ENCODE measurements at regions not wholly inside any gene's neighbourhood (a gene's known extent, or its start where the extent isn't known, plus 50 kb on each side); places are given as distances from the start of the nearest gene placed in this dataset.

DNA sequence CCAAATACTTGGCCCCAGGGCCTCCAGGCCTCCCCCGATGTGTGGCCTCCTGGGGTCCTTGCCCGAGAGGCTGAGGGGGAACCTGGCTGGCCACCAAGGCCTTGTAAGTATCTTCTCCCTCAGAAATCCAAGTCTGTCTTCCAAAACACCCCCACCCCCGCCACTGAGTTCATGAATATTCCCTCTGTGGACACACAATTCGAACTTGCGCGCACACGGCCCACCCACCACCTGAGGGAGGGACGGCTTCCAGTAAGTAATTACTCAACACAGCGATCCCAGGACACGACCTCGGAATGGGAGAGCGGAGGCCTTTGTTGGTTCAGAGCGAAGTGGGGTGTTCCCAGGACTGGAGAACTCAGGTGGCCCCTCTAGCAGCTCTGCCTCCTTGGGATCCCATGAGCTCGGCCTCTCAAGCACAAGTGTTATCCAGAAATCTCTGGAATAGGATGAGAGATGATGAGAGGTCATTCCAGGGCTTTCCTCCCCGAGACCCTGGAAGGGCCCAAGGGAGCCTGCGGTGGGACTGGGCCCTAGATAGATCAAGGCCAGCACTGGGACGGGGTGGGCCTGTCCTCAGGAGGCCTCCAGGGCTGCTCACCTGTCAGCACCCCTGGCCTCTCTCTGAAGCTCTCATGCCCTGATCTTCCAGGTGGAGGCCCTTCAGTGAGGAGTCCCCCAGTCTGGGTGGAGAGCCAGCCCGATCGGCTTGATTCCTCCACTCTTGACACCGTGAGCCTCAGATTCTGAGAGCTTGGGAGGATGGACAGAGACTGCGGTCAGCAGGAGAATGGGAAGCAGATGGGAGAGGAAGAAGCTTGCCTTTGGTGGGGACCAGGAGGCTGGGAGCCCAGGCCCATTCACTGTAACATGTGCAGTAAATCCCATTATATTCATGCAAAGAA lies 219.0 kb upstream of the RTL1 start:
- TF ChIP-seq MAFK (IDR thresholded peaks at IDR 0.05; ENCODE audit: low read depth, low read length) (no peak), RAD21 (IDR thresholded peaks at IDR 0.05; ENCODE audit: low read length) (no peak), MAZ (IDR thresholded peaks at IDR 0.05; ENCODE audit: borderline replicate concordance, low read depth, low read length) (no peak), FOS (IDR thresholded peaks at IDR 0.05; ENCODE audit: low read depth, low read length) (no peak), NFE2L2 (IDR thresholded peaks at IDR 0.05; ENCODE audit: low read depth, low read length) (no peak), CHD1 (IDR thresholded peaks at IDR 0.05; ENCODE audit: low read depth, low read length) (no peak), MXI1 (IDR thresholded peaks at IDR 0.05; ENCODE audit: borderline replicate concordance, low read depth, low read length) (no peak), RCOR1 (IDR thresholded peaks at IDR 0.05; ENCODE audit: insufficient replicate concordance, low read length) (no peak)
- TF ChIP-seq, protein P1, sequence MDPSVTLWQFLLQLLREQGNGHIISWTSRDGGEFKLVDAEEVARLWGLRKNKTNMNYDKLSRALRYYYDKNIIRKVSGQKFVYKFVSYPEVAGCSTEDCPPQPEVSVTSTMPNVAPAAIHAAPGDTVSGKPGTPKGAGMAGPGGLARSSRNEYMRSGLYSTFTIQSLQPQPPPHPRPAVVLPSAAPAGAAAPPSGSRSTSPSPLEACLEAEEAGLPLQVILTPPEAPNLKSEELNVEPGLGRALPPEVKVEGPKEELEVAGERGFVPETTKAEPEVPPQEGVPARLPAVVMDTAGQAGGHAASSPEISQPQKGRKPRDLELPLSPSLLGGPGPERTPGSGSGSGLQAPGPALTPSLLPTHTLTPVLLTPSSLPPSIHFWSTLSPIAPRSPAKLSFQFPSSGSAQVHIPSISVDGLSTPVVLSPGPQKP (IDR thresholded peaks at IDR 0.05; ENCODE audit: borderline replicate concordance, low read depth, low read length): no peak
- TF ChIP-seq, protein P2, sequence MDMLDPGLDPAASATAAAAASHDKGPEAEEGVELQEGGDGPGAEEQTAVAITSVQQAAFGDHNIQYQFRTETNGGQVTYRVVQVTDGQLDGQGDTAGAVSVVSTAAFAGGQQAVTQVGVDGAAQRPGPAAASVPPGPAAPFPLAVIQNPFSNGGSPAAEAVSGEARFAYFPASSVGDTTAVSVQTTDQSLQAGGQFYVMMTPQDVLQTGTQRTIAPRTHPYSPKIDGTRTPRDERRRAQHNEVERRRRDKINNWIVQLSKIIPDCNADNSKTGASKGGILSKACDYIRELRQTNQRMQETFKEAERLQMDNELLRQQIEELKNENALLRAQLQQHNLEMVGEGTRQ (IDR thresholded peaks at IDR 0.05; ENCODE audit: low read depth, low read length): no peak
- no peak overlapping the region for H3K4ac ChIP-seq (ENCODE audit: low read depth, low read length)

More for the DNA sequence above, 219.0 kb upstream of the RTL1 start:
- 60% methylated on average over 1 of the region's 21 CpGs; no CpG with 5 or more reads in 1 of the 2 experiments for WGBS, 2 experiments (ENCODE audit: extremely low coverage in 2 of 2, insufficient read length in 1 of 2)
- Histone ChIP-seq H2BK5ac (ENCODE audit: low read depth, low read length, poor library complexity, severe bottlenecking) (no peak overlapping the region), H4K8ac (ENCODE audit: low read depth in 2 of 2, low read length in 2 of 2) (no peak overlapping the region), H3K23ac (ENCODE audit: low read depth, low read length) (no peak overlapping the region), H3K9me1 (ENCODE audit: insufficient read depth, low read length) (no peaks in the 10 kb centered on the region), H2AK9ac (replicated peaks; ENCODE audit: low read depth, low read length, poor library complexity) (no peak overlapping the region), H2BK120ac (ENCODE audit: low read depth, low read length) (no peak overlapping the region), H3K36me3 (ENCODE audit: control insufficient read depth, insufficient read depth, low read length) (no peaks in the 10 kb centered on the region), H4K91ac (ENCODE audit: insufficient read depth, low read depth, low read length) (no peak overlapping the region), H3K14ac (replicated peaks; ENCODE audit: low read depth, low read length) (no peak overlapping the region), H3K4me2 (ENCODE audit: low read depth, low read length) (no peak overlapping the region), H2BK15ac (ENCODE audit: low read depth, low read length) (no peak overlapping the region), H3K27ac (ENCODE audit: insufficient read depth, low read length) (no peak overlapping the region), H3K56ac (ENCODE audit: extremely low read depth, insufficient read depth, low read length) (no peak overlapping the region), H3K18ac (ENCODE audit: low read depth, low read length) (no peak overlapping the region), H4K20me1 (ENCODE audit: insufficient read depth, low read length) (no peaks in the 10 kb centered on the region; the same call in 1 of the 2 replicates), H3K4me3 (ENCODE audit: insufficient read depth, low read depth, low read length) (no peak overlapping the region), H3K27me3 (ENCODE audit: control insufficient read depth, insufficient read depth, low read length) (peaks cover 3% of the 10 kb centered on the region; the same call in 1 of the 2 replicates), H2AK5ac (ENCODE audit: low read depth, low read length) (no peak overlapping the region), H3K9ac (ENCODE audit: low read depth, low read length) (no peak overlapping the region), H2BK20ac (ENCODE audit: low read depth, low read length) (no peak overlapping the region), H3K9me3 (ENCODE audit: control insufficient read depth, insufficient read depth, low read length) (no peaks in the 10 kb centered on the region), H3K4me1 (ENCODE audit: control insufficient read depth, insufficient read depth, low read length) (no peaks in the 10 kb centered on the region), H4K5ac (ENCODE audit: low read depth, low read length) (no peak overlapping the region), H3K79me1 (ENCODE audit: low read depth in 1 of 2, low read length in 2 of 2) (no peaks in the 10 kb centered on the region), H2AFZ (replicated peaks; ENCODE audit: low read length, poor library complexity) (no peak overlapping the region)
- dilution Hi-C loops (cut with HindIII; ENCODE audit: low sequenced_read_pairs, unreplicated experiment): no loop called here
- intact Hi-C loops (cut with micrococcal nuclease): no loop called here
- DNase-seq (no peak), ATAC-seq (ENCODE audit: low read depth) (no peak)
- in situ Hi-C loops (cut with MboI; ENCODE audit: low sequenced_read_pairs): no loop called here
- BruUV-seq (replicated peaks): no TSS peak
- ChIA-PET POLR2A (ENCODE audit: unreplicated experiment) (no interaction called here), CTCF (no interaction called here)
